Memory B cell (primary cell): ENCODE measurements at regions not wholly inside any gene's neighbourhood (a gene's known extent, or its start where the extent isn't known, plus 50 kb on each side); places are given as distances from the start of the nearest gene placed in this dataset.

Experiments
- ATAC-seq: fragments of 150-1000 bp; cut with Tn5 transposase; 2 replicates; pipeline ENCODE4 v1.10.0; 2021; ENCODE audit warnings: low read depth, mild to moderate bottlenecking, moderate library complexity
- DNase-seq, 2 donors: peaks; one replicate each; pipeline ENCODE4 v3.0.0; 2022; ENCODE audit warnings: low spot score in 2 of 2
- H3K27ac Mint-ChIP-seq: one replicate; pipeline ENCODE4 v1.8.0; 2022; ENCODE audit warnings: mild to moderate bottlenecking, moderate library complexity, mixed read lengths
- H3K27me3 Mint-ChIP-seq: one replicate; pipeline ENCODE4 v1.8.0; 2022; ENCODE audit warnings: mixed read lengths
- H3K36me3 Mint-ChIP-seq: one replicate; pipeline ENCODE4 v1.8.0; 2022; ENCODE audit warnings: mild to moderate bottlenecking, mixed read lengths
- H3K4me1 Mint-ChIP-seq: one replicate; pipeline ENCODE4 v1.8.0; 2022; ENCODE audit warnings: mixed read lengths
- H3K4me3 Mint-ChIP-seq: one replicate; pipeline ENCODE4 v1.8.0; 2022; ENCODE audit warnings: mild to moderate bottlenecking, moderate library complexity, mixed read lengths
- H3K9me3 Mint-ChIP-seq: one replicate; pipeline ENCODE4 v1.8.0; 2022; ENCODE audit warnings: mixed read lengths

DNA sequence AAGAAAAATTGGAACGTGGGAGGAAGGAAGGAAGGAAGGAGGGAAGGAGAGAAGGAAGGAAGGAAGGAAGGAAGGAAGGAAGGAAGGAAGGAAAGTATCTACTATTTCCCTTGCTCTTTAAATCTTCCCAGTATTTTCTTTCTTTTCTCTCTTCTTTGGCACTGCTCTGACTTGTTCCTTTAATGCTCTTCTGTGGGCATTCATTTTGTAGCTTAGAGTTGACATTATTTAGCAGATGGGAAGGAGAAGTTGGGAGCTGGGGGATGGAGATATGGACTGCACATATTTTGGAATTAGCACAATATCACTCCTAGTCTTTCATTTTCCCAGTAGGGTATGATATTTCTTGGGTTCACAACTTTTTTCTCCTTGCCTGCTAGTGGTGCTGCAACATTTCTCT is 152.2 kb downstream of the TFAP2B start:
- H3K27ac Mint-ChIP-seq, result no peak overlapping the region
- peaks cover 12% of the 10 kb centered on the region for H3K4me1 Mint-ChIP-seq
- no peak overlapping the region for H3K4me3 Mint-ChIP-seq
- no peak for DNase-seq
- peaks cover 3% of the 10 kb centered on the region for H3K9me3 Mint-ChIP-seq
- no peak for ATAC-seq
- no peaks in the 10 kb centered on the region for H3K27me3 Mint-ChIP-seq
- H3K36me3 Mint-ChIP-seq, result no peaks in the 10 kb centered on the region

DNA sequence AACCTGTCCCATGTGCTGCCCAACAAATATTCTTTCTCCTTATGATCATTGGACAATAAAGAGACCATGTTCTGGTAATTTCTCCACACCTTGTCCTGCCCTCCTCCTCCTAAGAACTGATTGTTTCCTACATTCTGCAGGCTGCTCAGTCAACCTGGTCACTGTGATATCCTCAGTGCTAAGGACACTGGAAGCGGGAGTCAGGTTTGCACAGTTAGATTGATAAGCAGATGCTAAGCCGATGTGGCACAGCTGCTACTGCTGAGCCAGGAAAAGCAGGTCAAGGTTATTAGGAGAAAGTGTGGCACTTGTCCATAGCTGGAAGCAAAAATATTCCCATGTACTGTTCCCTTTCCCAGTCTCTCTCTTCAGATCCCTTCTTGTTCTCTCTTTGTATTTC is 154.8 kb downstream of the TFAP2B start:
- no peaks in the 10 kb centered on the region for H3K27me3 Mint-ChIP-seq
- ATAC-seq (no peak), DNase-seq (no peak)
- H3K4me1 Mint-ChIP-seq, result peaks cover 6% of the 10 kb centered on the region
- no peak overlapping the region for H3K4me3 Mint-ChIP-seq
- peaks cover 3% of the 10 kb centered on the region for H3K9me3 Mint-ChIP-seq
- H3K27ac Mint-ChIP-seq, result no peak overlapping the region
- no peaks in the 10 kb centered on the region for H3K36me3 Mint-ChIP-seq

DNA sequence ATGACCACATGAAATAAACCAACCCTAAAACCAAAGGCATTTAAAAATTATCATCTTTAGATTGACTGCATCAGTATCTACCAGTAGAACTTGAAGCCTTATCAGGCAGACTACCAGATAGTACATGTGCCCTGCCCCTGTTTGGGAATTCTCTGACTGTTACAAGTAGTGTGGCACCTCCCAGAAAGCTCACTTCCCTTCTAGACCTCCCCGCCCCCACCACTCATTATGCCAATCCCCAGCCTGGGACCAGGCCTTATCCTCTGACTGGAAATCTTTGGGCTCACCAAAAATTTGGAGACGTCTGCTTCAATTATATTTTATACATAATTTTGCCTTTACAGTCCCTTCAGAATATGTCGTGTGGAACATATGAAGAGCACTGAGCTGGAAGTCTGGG is 155.6 kb downstream of the TFAP2B start:
- Mint-ChIP-seq H3K27ac (no peak overlapping the region), H3K4me3 (no peak overlapping the region), H3K4me1 (peaks cover 4% of the 10 kb centered on the region), H3K9me3 (no peaks in the 10 kb centered on the region), H3K36me3 (no peaks in the 10 kb centered on the region), H3K27me3 (no peaks in the 10 kb centered on the region)
- ATAC-seq, result no peak
- DNase-seq, result no peak

DNA sequence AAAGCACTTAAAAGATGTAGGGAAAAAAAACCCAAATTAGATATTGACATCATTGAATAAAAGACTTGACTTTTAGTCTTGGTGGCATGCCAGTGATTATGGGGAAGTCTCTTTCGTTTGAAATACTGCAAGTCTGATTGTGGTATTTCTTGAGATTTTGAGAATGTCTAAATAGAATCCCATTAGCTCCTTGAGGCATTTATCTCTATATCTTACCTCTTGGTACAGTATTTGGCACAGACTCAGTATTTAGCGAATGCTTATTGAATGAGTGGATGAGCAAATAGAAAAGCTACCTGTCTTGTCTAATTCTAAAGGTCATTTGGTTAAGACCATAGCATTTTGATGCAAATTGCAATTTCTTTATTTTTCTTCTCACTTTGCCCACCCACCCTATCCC is 156.5 kb downstream of the TFAP2B start:
- H3K4me3 Mint-ChIP-seq, result no peak overlapping the region
- DNase-seq (no peak), ATAC-seq (no peak)
- H3K27ac Mint-ChIP-seq, result no peak overlapping the region
- peaks cover 4% of the 10 kb centered on the region for H3K4me1 Mint-ChIP-seq
- H3K36me3 Mint-ChIP-seq, result no peaks in the 10 kb centered on the region
- no peaks in the 10 kb centered on the region for H3K9me3 Mint-ChIP-seq
- H3K27me3 Mint-ChIP-seq, result no peaks in the 10 kb centered on the region

DNA sequence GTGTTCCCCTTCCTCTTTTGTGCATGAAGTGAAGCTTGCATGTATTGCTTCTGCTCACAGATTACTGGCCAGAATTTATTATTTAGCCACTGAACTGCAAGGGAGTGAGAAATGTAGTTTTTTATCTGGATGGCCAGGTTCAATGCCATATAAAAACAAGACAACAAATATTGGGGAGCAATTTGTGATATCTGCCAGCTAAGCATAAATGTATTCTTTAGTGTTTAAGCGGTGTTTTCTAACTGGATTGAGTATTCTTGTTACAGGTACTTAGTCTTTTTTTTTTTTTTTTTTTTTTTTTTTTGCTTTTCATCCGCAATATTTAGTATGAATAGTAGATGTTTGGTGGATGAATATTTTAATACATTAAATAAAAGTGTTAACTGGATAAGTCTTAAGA is 158.2 kb downstream of the TFAP2B start:
- Mint-ChIP-seq H3K36me3 (no peaks in the 10 kb centered on the region), H3K9me3 (peaks cover 2% of the 10 kb centered on the region), H3K27me3 (peaks cover 2% of the 10 kb centered on the region), H3K27ac (no peak overlapping the region), H3K4me3 (no peak overlapping the region), H3K4me1 (no peaks in the 10 kb centered on the region)
- ATAC-seq, result no peak
- DNase-seq, result no peak

DNA sequence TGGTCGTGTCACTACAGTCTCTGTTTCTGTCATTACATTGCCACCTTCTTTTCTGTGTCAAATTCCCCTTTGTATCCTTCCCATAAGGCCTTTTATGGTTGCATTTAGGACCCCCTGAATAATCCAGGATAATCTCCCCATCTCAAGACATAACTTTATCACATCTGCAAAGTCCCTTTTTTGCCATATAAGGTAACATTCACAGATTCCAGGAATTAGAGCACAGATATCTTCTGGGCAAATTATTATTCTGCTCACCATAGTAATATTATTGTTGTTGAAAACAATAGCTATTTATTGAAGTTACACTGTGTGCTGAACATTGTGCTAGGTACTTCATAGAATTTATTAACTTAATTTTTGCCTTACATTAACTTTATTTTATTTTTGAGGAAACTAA is 159.1 kb downstream of the TFAP2B start:
- no peak overlapping the region for H3K27ac Mint-ChIP-seq
- no peaks in the 10 kb centered on the region for H3K4me1 Mint-ChIP-seq
- H3K27me3 Mint-ChIP-seq, result peaks cover 2% of the 10 kb centered on the region
- DNase-seq, result no peak
- no peak overlapping the region for H3K4me3 Mint-ChIP-seq
- no peaks in the 10 kb centered on the region for H3K36me3 Mint-ChIP-seq
- H3K9me3 Mint-ChIP-seq, result peaks cover 2% of the 10 kb centered on the region
- no peak for ATAC-seq

DNA sequence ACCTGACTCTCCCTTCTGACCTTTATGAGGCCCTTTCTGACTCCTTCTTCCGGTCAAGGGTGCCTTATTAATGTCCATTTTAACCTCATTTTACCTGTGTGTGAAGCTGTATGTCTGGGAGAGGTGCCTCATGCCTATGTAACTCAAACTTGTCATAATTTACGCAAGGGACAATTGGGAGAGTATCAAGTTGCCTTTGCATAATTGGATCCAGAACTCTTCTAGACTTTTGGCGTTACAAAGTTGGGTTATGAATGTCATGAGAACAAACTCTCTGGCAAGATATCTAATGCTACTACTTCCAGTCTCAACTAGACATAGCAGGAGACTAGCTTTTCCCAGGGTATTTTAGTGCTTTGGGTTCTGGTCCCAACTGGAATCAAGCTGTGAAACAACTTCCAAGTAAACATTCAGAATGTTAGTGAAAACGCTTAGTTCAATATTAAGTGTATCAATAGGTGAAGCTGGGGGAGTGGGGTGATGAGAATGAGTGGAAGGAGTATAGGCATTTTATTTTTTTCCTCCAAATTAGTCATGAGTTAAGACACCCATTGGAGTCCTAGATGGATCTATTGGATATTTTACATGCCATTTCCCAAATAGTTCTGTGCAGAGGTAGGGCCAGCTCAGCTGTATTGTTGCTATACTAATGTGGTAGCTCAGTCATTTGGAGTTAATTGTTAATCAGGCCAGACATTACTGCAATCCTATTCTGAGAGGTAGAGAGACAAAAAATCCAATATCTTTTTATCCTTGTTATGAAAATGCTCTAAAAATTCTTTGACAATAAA is 159.9 kb downstream of the TFAP2B start:
- ATAC-seq, result no peak
- H3K36me3 Mint-ChIP-seq, result no peaks in the 10 kb centered on the region
- no peak for DNase-seq
- no peaks in the 10 kb centered on the region for H3K4me1 Mint-ChIP-seq
- H3K9me3 Mint-ChIP-seq, result peaks cover 2% of the 10 kb centered on the region
- peaks cover 2% of the 10 kb centered on the region for H3K27me3 Mint-ChIP-seq
- H3K27ac Mint-ChIP-seq, result no peak overlapping the region
- H3K4me3 Mint-ChIP-seq, result no peak overlapping the region

DNA sequence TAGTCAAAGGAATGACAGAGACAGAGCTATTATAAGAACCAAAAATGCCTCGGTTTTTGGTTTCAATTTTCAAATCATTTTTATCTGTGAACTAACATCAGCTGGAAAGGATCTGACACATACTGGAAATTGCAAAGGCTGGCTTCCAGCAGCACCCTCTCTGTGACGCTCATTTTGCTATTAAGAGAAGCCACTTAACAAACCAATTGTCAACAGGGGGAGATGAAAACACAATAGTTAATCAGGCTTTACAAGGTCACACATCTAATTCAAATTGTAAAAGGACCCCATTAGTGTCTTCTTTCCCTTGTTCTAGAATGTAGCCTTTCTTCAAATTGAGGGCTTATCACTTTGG is 160.5 kb downstream of the TFAP2B start:
- no peaks in the 10 kb centered on the region for H3K36me3 Mint-ChIP-seq
- no peak overlapping the region for H3K4me3 Mint-ChIP-seq
- peaks cover 2% of the 10 kb centered on the region for H3K9me3 Mint-ChIP-seq
- DNase-seq (no peak), ATAC-seq (no peak)
- peaks cover 2% of the 10 kb centered on the region for H3K27me3 Mint-ChIP-seq
- H3K4me1 Mint-ChIP-seq, result no peaks in the 10 kb centered on the region
- H3K27ac Mint-ChIP-seq, result no peak overlapping the region

DNA sequence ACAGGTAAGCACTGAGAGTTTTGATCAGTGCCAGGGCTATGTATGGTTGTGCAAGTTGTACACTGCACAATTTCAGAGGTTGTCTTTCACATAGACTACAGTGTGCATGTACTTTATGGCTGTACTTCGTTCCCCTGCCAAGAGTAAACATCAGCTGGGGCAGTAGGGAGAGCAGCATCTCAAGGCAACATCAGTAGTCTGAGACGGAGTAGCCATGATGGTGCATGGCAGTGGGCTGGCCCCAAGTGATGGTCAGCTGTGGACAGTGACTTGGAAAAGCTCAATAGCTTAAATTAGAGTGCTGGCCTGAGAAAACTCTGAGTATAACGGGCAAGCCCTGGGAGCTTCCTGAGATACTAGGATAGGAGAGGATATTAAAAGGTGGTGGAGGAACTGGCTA is 165.5 kb downstream of the TFAP2B start:
- H3K4me1 Mint-ChIP-seq, result no peaks in the 10 kb centered on the region
- DNase-seq (no peak), ATAC-seq (no peak)
- no peak overlapping the region for H3K27ac Mint-ChIP-seq
- H3K36me3 Mint-ChIP-seq, result no peaks in the 10 kb centered on the region
- peaks cover 4% of the 10 kb centered on the region for H3K9me3 Mint-ChIP-seq
- peaks cover 2% of the 10 kb centered on the region for H3K27me3 Mint-ChIP-seq
- no peak overlapping the region for H3K4me3 Mint-ChIP-seq

DNA sequence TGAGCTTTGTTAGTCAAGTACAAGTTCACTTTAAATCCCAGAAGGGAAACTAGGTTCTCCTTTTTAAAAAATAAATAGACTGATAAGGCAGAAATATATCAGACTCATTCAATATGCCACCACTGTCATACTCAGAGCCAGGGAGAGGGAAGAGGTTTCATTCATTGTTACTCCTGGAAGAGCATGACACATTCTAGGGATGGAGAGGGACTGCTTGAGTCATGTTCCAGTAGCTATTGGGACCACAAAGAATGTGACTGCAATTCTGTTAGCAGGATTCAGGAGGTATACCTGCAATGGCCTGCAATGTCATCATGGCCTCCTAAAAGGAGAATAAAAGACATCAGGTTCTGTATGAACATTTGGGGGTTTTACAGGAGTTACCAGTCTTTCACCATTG is 167.6 kb downstream of the TFAP2B start:
- Mint-ChIP-seq H3K27ac (no peak overlapping the region), H3K4me1 (no peaks in the 10 kb centered on the region), H3K36me3 (no peaks in the 10 kb centered on the region), H3K27me3 (no peaks in the 10 kb centered on the region), H3K4me3 (no peak overlapping the region), H3K9me3 (peaks cover 2% of the 10 kb centered on the region)
- no peak for ATAC-seq
- no peak for DNase-seq

DNA sequence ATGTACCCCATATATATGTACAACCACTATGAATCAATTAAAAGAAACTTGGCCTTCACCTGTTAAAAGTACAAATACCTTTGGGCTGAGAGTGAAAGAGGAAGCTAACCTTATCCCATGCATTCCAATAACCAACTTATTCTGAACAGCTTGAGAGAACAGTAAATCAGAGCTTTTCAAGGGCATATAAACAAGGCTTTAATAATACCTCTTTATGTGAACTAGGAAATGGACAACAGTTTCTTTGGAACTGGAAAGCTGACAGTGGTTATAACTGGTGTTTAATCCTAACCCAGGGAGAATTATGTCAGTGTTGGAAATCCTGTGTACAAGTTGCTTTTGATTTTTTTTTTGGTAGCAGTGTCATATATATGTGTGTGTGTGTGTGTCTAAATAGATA is 170.5 kb downstream of the TFAP2B start:
- H3K4me3 Mint-ChIP-seq, result no peak overlapping the region
- DNase-seq, result no peak
- no peaks in the 10 kb centered on the region for H3K27me3 Mint-ChIP-seq
- no peak for ATAC-seq
- no peaks in the 10 kb centered on the region for H3K4me1 Mint-ChIP-seq
- H3K36me3 Mint-ChIP-seq, result no peaks in the 10 kb centered on the region
- no peak overlapping the region for H3K27ac Mint-ChIP-seq
- peaks cover 2% of the 10 kb centered on the region for H3K9me3 Mint-ChIP-seq

DNA sequence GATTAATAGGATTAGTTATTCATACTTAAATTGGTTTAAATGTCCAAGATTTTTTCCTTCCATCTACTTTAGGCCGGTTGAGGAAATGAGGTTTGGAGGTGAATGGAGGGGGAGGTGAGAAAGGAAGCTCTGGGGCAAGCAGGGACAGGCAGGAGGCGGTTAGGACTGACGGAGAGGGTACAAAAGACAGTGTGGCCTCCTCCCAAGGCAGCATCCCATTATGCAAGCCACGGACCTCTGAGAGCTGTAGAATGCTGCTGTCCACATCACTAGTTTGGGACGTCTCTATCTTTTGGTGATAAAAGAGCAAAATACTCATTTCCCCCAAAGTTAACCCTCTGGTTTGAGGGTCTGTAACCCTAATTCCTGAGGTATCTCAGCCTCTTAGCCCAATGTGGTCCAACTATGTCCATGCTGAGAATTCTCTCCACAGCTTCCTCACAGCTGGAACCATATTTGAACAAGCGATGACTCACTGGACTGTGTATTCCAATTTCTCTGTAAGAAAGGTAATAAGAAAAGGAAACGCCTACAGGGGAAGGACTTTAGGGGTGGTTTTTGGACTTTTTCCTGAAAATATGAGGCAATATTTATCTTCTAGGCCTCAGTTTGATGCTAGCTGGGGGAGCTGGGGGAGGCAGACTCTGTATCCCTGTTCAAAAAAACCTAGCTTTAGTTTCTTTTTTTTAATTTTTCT is 172.2 kb downstream of the TFAP2B start:
- Mint-ChIP-seq H3K27ac (no peak overlapping the region), H3K4me3 (no peak overlapping the region), H3K9me3 (peaks cover 2% of the 10 kb centered on the region), H3K36me3 (no peaks in the 10 kb centered on the region), H3K4me1 (no peaks in the 10 kb centered on the region), H3K27me3 (no peaks in the 10 kb centered on the region)
- DNase-seq (no peak), ATAC-seq (no peak)

DNA sequence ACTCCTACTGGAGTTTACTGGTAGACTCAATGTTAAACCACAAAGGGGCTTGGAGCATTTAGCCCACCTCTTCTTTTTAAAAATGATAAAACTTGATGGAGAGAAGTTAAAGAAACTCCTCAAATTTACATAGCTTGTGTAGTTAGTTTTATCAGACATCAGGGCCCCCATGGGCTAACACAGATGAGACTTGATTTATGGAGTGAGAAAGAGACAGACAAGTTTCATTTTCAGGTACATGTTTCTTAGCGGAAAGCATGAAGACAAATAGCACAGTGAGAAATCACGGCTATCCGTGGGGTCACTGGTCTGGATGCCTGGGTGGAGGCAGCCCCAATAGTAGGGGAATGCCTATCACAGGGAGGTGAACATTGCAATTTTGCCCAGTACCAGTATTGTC is 173.6 kb downstream of the TFAP2B start:
- no peaks in the 10 kb centered on the region for H3K27me3 Mint-ChIP-seq
- DNase-seq (no peak), ATAC-seq (no peak)
- no peak overlapping the region for H3K4me3 Mint-ChIP-seq
- H3K27ac Mint-ChIP-seq, result no peak overlapping the region
- H3K36me3 Mint-ChIP-seq, result no peaks in the 10 kb centered on the region
- H3K4me1 Mint-ChIP-seq, result no peaks in the 10 kb centered on the region
- peaks cover 2% of the 10 kb centered on the region for H3K9me3 Mint-ChIP-seq

DNA sequence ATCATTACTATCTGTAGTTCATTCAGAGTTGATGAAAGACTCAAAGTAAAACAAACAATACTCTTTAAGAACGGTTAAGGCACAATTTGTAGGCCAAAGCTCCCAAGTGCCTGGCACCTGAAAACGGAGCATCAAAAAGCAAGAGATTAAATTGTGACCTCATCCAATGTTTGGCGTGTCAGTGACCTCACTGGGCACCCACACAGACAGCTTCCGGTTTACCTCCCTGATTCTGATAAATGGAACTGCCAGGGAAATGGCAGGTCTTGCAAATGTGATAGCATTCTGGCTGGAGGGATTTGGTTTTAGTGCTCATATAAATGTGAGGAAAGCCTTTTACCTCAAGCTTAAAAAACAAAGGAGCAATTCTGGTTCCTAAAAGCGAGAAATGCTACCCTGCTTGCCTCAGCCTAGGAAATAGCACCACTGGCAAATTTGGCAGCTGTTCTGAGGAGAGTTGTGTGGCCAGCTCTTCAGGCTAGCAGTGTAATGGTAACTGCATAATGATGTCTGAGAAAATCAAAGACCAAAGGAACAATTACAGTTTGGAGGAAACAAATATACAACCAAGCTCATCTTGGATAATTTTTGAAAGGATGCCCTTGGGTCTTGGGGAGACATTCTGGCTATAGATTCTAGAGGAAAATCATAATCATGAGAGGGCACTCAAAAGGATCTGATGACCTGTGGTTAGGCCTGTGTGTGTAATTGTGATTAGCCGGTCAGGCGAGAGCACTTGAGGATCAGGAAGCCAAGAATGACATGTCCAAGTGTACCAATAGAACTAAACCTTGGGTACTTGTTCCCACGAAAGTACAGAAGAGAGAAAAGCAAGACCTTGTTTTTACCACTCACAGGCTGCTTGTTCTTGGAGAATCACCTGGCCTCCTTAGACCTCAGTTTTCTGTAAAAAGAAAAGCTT is 174.3 kb downstream of the TFAP2B start:
- no peak for ATAC-seq
- Mint-ChIP-seq H3K36me3 (no peaks in the 10 kb centered on the region), H3K4me1 (no peaks in the 10 kb centered on the region), H3K9me3 (peaks cover 2% of the 10 kb centered on the region), H3K27ac (no peak overlapping the region), H3K27me3 (no peaks in the 10 kb centered on the region), H3K4me3 (no peak overlapping the region)
- DNase-seq, result no peak
